HG02623 (cell line): ENCODE measurements at regions not wholly inside any gene's neighbourhood (a gene's known extent, or its start where the extent isn't known, plus 50 kb on each side); places are given as distances from the start of the nearest gene placed in this dataset.

Experiments used
- ATAC-seq: cut with Tn5 transposase; IDR thresholded peaks from one replicate; pipeline ENCODE4 v1.9.1; 2021; ENCODE audit warnings: moderate library complexity; ENCODE audit not compliant: unreplicated experiment

DNA sequence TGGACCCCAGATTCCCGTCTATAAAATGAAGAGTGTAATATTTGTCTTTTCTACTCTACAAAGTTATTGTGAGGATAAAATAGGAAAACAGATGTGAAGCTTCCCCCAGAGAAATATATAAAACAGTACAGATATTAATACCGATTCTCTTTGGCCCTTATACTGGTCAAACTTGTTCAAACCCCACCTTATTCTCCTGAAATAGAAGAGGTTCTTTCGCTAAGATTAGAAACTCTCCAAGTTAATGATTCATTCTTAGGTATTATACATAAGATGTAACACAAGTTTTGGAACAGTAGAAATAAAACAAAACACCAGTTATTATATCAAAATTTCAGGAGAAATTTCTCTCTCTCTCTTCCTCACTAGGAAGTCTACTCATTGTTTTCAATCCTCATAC lies 852.4 kb upstream of the ADAMTS5 start:
- no peak for ATAC-seq

DNA sequence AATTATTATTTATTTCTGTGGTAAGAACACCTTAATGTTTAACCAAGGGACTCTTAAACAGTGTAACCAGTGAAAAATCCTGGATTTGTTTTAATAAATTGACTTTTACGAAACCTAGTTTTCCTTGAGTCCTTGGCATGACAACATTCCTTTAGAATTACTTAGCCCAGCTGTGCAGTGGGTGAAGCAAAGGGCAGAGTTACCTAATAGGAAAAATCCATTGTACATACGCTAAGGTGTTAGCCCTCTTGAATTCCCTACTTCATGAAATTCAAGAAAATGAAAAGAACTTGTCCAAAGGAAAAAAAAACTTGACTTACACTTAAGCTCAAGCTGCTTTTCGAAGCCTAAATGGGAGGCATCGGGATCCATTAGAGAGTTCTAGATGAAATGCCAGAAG lies 852.0 kb upstream of the ADAMTS5 start:
- ATAC-seq: no peak

DNA sequence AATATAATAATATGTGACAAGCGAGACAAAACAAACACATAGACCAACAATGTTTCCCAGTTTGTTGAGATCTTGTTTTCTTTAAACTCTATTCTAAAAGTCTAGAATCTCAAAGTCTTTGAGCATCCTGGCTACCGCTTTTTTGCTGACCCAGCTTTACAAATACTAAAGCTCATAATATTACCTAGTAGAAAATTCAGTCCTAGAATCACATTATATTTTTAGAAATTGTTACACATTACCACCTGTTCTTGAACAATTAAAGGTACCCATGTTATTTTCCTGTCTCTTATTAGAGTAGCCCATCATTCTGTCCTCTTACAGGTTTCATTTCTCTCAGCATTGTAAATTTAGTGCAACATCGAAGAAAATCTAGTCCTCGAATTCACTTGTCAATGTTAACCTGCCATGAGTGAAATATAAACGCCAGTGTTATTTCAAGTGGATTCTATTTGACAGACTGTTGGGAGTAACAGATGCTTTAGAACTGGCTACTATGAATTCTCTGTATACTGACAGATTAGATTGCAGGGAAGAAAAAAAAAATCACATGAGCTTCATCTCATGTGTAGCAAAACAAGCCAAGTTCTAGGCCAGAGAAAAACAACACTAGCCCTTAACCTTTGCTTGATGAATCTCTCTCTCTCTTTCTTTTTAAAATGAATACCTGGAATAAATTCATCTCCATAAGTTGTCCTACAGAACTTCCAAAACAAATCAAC lies 851.2 kb upstream of the ADAMTS5 start:
- ATAC-seq: no peak

DNA sequence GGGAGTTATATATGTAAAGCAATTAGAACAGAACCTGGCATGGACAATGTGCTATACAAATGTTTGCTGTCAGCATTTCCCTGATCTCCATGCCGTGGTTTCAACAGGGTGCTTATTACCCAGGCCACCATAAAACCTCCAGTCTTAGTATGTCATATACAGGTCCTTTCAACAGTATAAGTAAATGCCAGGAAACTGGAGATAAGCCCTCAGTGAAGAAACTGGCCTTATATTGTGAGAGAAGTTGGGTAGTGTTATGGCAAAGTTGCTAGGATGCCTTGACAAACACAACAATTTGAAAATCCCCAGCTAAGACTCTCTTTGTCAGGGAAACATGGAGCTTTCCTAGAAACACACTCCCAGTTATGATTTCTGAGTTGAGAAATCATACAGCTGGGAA lies 850.2 kb upstream of the ADAMTS5 start:
- ATAC-seq: no peak

DNA sequence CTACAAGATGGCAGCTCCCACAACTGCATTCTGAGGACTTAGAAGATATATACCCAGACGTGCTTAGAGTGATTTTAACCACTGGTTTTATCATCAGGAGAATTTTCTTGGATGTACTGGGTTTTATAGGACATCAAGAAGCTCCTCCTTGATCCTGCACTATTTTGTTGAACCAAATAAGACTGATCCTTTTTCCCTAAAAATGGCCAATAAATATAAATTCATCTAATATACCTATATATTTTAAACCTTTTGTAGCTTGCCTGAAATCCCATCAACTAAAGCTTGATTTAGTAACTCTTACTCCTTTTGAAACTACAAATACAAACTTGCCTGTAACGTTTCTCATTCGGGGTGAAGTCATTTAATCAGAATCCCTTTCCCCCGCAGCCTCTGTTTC lies 849.4 kb upstream of the ADAMTS5 start:
- no peak for ATAC-seq

DNA sequence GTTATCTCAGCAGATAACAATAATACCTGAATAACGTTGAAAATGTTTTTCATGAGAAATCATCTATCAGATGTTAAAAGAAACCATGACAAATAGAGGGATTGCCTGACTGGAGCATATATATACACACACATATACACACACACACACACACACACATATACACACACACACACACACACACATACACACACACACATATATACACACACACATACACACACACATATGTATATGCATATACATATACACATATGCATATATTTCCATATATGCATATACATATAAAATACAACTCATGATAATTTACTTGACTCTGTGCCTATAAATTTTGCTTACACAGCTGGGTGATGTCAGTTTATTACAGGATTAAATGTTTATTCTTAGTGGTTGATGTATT lies 847.3 kb upstream of the ADAMTS5 start:
- no peak for ATAC-seq

DNA sequence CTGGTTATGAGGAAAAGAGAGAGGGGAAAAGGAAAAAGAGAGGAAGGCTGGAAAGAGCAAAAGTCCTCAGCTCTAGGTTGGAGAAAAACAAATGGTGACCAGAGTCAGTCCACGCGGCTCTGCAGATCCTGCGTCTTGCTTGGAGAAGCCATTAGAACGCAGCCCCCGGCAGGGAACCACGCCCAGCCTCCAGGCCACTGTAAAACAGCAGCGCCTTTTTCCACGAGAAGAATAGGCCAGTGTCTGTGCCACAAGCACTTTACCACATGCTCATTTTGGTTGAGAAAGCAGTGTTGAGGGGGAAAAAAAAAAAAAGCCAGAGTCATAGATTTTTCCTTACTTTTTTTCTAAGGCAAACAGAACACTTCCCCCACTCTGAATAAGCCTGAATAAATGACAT lies 846.9 kb upstream of the ADAMTS5 start:
- no peak for ATAC-seq

DNA sequence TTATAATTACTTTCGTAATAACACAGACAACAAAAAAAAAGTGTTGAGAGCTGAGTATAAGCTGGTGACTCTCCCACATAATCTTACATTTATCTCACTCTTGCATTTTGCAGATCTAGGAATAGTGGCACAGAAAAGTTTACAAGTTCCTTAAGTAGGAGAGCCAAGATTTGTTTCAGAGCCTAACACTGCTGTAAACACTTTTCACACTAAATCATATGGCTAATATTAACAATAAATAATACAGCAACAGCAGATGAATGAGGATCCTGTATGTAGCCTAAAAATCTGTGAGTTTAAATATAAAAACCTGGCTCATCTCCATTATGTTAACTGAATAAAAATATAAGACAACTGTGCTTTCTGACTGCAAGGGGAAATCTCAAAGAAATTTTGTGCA lies 846.5 kb upstream of the ADAMTS5 start:
- no peak for ATAC-seq

DNA sequence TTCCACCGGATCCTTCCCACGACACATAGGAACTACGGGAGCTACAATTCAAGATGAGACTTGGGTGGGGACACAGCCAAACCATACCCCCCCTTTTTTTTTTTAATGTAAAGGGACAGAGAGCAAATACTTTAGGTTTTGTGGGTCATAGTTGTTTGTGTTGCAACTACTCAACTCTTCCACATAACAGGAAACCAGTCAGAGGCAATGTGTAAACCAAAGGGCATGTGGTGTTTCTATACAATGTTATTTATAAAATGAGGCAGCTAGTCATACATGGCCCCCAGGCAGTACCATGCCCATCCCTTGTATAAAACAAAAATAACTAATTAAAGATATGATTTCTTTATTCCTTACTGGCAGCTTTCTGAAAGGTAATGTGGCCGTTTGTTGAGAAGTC lies 845.4 kb upstream of the ADAMTS5 start:
- no peak for ATAC-seq

DNA sequence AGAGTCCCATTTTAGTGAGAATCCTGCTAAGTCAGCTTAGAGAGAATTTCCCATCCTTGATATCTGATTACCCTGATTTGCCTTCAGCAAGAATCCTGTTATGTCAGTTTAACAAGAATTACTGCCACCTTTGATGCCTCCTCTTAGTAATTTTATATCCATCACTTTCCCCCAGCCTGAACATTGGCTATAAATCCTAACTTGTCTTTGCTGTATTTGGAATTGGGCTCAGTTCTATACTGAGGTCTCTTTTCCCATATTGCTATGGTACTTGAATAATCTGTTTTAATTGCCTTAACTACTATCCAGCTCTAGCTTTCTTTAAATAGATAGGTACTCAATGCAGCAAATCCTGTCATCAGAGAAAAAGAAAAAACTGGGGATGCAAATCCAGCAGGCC lies 842.0 kb upstream of the ADAMTS5 start:
- ATAC-seq: no peak

DNA sequence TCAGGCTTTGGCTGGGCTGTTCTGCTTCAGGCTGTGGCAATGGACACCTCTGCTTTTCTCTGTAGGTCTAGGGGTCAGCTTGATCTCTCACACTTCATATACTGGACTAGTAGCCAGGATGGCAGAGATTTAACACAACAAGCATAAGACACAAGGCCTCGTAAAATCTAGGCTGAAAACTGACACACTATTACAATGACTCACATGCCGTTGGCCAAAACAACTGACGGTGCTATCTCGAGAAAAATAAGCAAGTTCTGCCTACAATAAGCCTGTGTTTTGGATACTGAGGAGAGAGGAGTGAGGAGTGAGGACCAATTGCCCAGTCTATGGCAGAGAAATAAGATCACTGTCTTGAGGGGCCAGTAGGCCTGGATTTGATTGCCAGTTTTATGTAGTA lies 840.7 kb upstream of the ADAMTS5 start:
- ATAC-seq: no peak

DNA sequence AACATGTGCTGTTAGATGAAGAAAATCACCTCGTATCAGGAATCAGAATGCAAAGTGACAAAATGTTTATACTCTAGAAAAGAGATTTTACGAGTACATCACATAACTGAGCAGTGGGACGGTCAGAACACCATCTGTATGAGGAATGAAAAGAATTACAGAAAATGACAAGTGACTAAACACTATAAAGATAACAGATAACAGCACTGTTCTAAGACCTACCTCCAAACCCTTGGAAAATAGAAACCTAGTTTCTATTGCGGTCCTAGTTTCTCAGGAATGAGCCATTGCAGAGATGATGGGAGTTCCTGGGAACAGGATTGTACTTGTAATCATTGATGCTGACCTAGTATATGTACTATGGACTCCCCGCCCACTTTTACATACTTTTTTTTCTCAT lies 839.4 kb upstream of the ADAMTS5 start:
- ATAC-seq: no peak

DNA sequence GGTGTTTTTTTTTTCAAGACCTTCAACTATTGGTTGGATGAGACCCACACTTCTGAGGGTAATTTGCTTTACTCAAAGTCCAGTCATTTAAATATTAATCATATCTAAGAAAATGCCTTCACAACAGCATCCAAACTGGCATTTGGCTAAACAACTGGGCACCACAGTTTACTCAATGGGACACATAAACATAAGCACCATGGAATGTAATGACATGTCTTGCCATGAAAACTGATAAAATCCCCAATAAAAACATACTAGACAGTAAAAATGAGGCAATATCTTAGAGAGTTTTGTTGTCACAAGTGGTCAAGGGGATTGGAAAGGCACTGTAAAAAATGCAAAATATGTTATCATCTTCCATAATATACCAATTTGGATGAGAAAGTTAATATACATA lies 838.8 kb upstream of the ADAMTS5 start:
- ATAC-seq: no peak

DNA sequence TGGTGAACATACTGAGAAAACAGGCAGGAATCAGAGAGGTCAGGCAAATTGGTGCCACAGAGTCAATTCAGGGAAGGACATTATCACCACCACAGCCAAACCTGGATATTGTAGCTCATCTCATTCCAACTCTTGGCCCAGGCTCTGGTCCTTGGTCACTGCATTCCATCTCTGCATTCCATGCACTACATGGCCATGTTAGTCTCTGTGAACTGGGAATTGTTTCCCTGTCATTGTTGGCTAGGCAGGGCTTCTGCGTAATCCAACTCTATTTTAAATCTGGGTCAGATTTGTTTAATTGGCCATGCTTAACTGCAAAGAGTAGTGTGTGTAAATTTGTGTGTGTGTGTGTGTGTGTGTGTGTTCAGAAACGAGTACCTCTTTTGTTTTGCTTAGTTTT lies 837.6 kb upstream of the ADAMTS5 start:
- ATAC-seq: no peak

DNA sequence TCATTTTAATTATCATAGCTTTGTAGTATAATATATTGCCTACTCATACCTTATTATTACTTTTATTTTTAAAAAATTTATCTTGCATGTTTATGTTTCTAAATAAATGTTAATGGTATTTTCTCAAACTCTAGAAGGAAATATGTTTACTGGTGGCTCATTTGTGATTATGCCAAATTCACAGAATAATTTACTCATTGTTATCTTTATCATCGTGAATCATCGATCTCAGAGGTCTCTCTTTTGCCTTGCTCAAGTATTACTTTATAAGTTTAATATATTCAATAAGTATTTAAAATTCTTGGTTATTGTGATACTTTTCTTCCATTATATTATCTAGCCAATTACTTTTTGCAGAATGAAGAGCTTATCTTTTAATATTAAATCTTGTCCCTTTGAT lies 836.7 kb upstream of the ADAMTS5 start:
- ATAC-seq: no peak

DNA sequence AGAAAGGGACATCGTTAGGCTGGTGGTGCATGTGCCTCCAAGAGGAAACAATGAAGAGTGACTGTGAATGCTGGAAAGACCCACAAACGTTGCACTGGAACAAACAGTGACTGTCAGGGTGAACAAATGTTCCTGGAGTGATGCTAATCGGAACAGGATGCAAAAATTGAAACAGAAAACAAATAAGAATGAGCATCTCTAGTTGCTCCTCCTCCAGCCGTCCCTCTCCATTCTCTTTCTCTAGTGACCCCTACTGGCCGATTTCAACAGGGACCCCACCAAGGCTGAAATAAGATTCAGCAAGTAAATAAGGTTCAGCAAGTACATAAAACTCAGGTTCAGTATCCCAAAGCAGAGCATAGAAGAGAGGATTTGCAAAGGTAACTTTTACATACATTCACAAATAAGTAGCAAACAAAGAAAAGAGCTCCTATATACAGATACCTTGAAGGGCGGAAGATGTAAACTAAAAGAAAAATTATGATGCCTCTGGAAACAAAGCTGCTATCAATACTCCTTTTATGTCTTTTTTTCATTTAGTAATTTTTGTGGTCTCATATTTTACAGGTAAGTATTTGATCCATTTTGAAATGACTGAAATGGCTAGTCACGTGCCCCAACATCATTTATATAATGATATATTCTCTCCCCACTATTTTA lies 836.1 kb upstream of the ADAMTS5 start:
- no peak for ATAC-seq

DNA sequence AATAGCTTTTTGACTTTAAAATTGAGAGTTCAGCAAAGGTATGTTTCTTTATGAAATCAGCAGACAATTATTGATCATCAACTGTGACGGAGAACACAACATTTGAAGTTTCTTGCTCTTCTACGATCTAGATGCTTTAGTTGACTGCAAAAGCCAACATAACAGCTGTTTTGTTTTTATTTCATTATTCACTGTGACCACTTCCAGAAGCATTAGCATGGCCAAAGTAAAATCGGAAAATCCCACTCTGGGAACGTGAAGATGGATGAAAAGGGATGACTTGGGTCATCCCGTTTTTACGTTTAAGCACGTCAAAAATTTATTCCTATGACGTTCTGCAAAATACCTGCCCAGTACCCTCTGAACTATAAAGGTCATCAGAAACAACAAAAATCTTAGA lies 833.0 kb upstream of the ADAMTS5 start:
- no peak for ATAC-seq

DNA sequence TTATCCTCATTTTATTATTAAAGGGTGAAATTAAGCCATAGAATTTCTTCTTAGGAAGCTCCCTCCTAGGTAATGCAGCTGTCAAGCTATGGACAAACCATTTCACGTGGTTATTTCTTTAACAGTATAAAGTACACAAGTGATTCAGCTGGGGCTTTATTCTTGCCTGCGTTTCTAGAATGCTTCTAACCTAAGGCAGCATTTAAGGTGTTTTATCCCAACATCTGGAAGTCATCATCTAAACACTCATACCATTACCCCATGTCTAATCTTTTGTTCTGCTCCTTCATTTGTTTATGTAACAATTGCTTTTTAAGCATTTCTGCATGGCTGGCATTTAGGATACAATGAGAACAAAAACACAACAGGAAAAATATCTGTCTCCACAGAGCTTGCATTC lies 829.2 kb upstream of the ADAMTS5 start:
- no peak for ATAC-seq

DNA sequence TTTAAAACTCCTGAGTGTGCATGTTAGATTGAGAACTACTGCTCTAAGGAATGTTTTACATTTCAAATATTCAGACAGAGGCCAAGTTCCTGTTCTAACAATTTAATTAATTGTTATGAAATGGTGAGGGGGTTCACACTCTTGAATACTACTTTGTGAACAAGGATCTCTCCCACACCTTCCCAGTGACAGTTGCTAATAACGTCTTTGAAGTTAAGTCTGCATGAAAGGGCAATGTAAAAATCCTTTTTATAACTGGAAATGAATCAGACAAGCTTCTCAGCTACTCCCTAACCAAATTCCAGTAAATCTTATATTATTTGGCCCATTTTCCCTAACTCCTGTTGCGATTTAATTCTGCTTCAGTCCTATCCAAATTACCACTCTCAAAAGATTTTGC lies 828.5 kb upstream of the ADAMTS5 start:
- no peak for ATAC-seq

DNA sequence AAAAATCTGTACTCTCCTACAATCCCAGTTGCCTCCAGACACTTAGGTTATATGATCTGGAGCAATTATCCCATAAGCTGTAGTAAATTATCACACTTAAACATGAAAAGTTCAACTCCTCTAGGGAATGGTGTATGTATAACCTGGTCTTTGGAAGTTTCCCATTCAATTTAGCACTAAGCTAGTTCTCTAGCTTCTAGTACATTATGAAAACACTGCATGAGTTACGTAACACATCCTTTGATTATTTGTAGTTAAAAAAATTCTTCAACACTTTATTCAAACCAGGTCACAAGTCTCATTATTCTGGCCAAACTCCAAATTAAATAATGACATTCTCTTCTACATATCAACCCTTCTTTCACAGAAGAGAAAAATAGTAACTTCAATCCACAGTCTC lies 827.0 kb upstream of the ADAMTS5 start:
- ATAC-seq: no peak

DNA sequence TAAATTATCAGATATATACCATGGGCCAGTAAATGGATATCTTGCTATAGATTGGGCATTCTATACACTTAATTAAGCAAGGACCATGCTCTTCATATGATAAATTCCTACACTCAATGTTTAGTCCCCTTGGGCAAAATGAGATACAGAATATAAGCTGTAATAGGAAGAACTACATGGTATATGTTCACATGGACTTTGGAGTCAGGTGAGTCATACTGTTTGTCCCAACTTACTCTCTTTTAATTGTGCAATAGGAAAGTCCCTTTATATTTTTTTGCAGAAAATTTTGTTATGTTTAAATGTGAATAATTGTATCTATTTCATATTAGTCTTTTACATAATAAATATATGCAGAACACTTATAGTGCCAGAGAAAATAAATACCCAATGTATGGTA lies 820.2 kb upstream of the ADAMTS5 start:
- ATAC-seq: no peak

DNA sequence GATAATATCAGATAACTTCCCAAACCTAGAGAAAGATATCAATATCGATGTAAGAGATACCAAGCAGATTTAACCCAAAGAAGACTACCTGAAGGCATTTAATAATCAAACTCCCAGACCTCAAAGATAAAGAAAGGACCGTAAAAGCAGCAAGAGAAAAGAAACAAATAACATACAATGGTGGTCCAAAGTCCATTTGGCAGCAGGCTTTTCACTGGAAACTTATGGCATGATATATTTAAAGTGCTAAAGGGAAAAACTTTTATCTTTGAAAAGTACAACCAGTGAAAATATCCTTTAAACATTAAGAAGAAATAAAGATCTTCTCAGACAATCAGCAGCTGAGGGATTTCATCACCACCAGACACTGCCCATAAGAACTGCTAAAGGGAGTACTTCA lies 812.7 kb upstream of the ADAMTS5 start:
- ATAC-seq: no peak

DNA sequence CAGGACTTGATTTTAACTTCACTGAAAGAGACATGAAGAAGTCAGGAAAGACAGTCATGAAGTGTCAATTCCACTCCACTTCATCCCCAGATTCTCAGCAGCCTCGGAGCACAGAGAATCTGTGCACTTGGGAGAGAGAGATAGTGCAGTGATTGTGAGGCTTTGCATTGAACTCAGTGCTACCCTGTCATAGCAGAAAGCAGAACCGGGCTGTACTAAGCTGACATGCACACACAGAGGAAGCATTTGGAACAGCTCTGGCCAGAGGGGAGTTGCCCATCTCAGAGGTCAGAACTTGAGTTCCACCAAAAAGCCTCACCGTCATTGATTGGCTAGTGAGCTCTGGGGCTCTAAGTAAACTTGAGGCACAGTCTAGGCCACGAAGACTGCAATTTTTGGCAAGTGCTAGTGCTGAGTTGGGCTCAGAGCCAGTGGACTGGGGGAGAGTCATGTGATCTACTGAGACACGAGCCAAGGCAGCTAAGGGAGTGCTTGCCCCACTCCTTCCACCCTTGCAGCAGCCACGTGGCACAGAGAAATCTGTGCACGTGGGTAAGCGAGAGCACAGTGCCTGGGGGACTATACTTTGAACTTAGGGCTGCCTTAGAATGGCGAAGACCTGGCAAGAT lies 810.2 kb upstream of the ADAMTS5 start:
- ATAC-seq: no peak
